ENCODE measurements at regions not wholly inside any gene's neighbourhood (a gene's known extent, or its start where the extent isn't known, plus 50 kb on each side); places are given as distances from the start of the nearest gene placed in this dataset.

DNA sequence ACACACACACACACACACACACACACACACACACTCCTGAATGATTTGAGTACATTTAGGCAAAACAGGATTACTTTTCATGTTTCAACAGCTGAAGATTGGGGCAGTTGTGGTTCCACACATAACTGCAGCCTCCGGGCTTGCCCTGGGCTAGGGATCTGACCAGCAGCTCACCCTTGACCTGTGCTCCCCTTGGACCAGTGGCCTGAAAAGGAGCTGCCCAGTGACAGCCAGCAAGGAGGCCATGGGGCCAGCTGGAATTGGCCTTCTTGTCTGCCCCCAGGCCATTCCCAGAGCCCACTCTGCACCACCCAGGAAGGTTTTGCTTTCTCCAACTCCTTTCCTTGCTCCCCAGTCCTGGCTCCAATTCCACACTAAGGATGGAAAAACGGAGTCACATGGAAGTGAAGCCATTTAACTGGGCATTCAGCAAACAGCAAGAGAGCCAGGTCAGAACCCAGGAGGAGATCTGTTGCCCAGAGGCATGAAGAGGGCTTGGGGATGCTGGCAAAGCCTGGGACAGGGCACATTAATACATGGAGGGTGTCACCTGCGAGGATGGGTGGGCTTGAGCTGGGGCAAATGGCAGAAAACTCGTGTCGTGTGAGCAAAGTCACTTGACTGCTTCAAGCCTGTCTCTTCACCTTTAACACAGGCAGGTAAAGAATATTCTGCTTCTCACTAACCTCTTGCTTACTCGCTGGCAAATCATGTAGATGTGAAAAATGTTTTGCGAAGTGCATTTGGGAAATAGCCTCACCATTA, 61.5 kb upstream of the GDF10 start:
- Histone ChIP-seq H3K36me3 (ENCODE audit: insufficient read depth, insufficient read length, low read length) (no peaks in the 10 kb centered on the region), H3K9me3 (ENCODE audit: insufficient read depth, low read length) (peaks cover 3% of the 10 kb centered on the region; the same call in 1 of the 2 replicates), H3K27me3 (ENCODE audit: insufficient read depth, insufficient read length) (no peaks in the 10 kb centered on the region), H3K4me1 (ENCODE audit: insufficient read depth, insufficient read length) (peaks cover 7% of the 10 kb centered on the region), H3K4me3 (ENCODE audit: insufficient read length, low read depth) (no peak overlapping the region), H3K9ac (ENCODE audit: insufficient read length, low read depth) (no peak overlapping the region)
- TF ChIP-seq SUZ12 (IDR thresholded peaks at IDR 0.05; ENCODE audit: extremely low read depth, insufficient read depth, insufficient read length) (no peak), YY1 (IDR thresholded peaks at IDR 0.05; ENCODE audit: insufficient read depth, insufficient read length) (no peak), ZNF274 (IDR thresholded peaks at IDR 0.05; ENCODE audit: low read depth, low read length) (no peak)
- DNase-seq (ENCODE audit: low read depth, low spot score) = no peak

DNA sequence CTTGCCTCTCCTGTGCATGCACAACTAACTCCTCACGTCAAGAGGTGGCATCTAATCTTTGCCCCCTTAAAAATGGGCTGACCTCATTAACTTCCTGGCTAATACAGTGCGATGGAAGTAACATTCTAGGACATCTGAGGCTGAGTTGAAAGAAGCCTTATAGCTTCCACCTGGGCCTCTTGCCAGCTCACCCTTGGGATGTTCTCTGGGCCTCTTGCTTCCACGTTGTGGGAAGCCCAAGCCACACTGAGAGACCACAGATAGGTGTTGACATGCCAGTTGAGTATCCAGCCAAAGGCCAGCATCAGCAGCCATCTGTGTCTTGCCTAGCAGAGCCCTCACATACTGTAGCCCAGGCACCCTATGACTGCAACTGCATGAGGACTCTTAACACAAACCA, 60.8 kb upstream of the GDF10 start:
- no peaks in the 10 kb centered on the region for H3K36me3 ChIP-seq (ENCODE audit: insufficient read depth, insufficient read length, low read length)
- no peak for DNase-seq (ENCODE audit: low read depth, low spot score)
- no peak overlapping the region for H3K9ac ChIP-seq (ENCODE audit: insufficient read length, low read depth)
- no peak overlapping the region for H3K4me3 ChIP-seq (ENCODE audit: insufficient read length, low read depth)
- TF ChIP-seq SUZ12 (IDR thresholded peaks at IDR 0.05; ENCODE audit: extremely low read depth, insufficient read depth, insufficient read length) (no peak), ZNF274 (IDR thresholded peaks at IDR 0.05; ENCODE audit: low read depth, low read length) (no peak), YY1 (IDR thresholded peaks at IDR 0.05; ENCODE audit: insufficient read depth, insufficient read length) (no peak)
- peaks cover 3% of the 10 kb centered on the region; the same call in 1 of the 2 replicates for H3K9me3 ChIP-seq (ENCODE audit: insufficient read depth, low read length)
- peaks cover 7% of the 10 kb centered on the region for H3K4me1 ChIP-seq (ENCODE audit: insufficient read depth, insufficient read length)
- H3K27me3 ChIP-seq (ENCODE audit: insufficient read depth, insufficient read length) = no peaks in the 10 kb centered on the region

GRCh38 chr10:47240173-47240572, 59.8 kb upstream of the GDF10 start:
- H3K9ac ChIP-seq (ENCODE audit: insufficient read length, low read depth) = no peak overlapping the region
- no peaks in the 10 kb centered on the region for H3K36me3 ChIP-seq (ENCODE audit: insufficient read depth, insufficient read length, low read length)
- TF ChIP-seq ZNF274 (IDR thresholded peaks at IDR 0.05; ENCODE audit: low read depth, low read length) (no peak), YY1 (IDR thresholded peaks at IDR 0.05; ENCODE audit: insufficient read depth, insufficient read length) (no peak), SUZ12 (IDR thresholded peaks at IDR 0.05; ENCODE audit: extremely low read depth, insufficient read depth, insufficient read length) (no peak)
- peaks cover 7% of the 10 kb centered on the region for H3K4me1 ChIP-seq (ENCODE audit: insufficient read depth, insufficient read length)
- no peak for DNase-seq (ENCODE audit: low read depth, low spot score)
- H3K27me3 ChIP-seq (ENCODE audit: insufficient read depth, insufficient read length) = no peaks in the 10 kb centered on the region
- no peak overlapping the region for H3K4me3 ChIP-seq (ENCODE audit: insufficient read length, low read depth)
- peaks cover 3% of the 10 kb centered on the region; the same call in 1 of the 2 replicates for H3K9me3 ChIP-seq (ENCODE audit: insufficient read depth, low read length)

DNA sequence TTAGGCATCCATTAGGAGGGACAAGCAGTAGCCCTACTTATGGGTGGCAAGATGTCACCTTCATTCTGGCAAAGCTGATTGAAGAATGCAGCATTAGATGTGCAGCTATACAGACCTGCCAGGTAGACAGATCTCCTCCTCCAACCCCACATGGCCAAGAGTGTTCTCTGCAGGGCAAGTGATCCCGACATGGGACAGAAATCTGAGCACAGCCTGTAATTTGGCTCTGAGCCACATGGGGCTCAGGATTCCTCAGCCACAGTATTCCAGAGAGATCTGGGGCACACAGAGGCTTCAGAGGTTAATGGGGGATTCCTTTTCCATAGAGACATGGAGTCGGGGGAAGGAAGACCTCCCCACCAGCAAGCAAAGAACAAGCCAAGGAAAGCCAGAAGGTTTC, 58.7 kb upstream of the GDF10 start:
- TF ChIP-seq ZNF274 (IDR thresholded peaks at IDR 0.05; ENCODE audit: low read depth, low read length) = no peak
- TF ChIP-seq SUZ12 (IDR thresholded peaks at IDR 0.05; ENCODE audit: extremely low read depth, insufficient read depth, insufficient read length) = no peak
- Histone ChIP-seq H3K4me1 (ENCODE audit: insufficient read depth, insufficient read length) (peaks cover 7% of the 10 kb centered on the region), H3K36me3 (ENCODE audit: insufficient read depth, insufficient read length, low read length) (no peaks in the 10 kb centered on the region), H3K27me3 (ENCODE audit: insufficient read depth, insufficient read length) (no peaks in the 10 kb centered on the region), H3K4me3 (ENCODE audit: insufficient read length, low read depth) (no peak overlapping the region), H3K9me3 (ENCODE audit: insufficient read depth, low read length) (peaks cover 3% of the 10 kb centered on the region; the same call in 1 of the 2 replicates), H3K9ac (ENCODE audit: insufficient read length, low read depth) (no peak overlapping the region)
- no peak for DNase-seq (ENCODE audit: low read depth, low spot score)

DNA sequence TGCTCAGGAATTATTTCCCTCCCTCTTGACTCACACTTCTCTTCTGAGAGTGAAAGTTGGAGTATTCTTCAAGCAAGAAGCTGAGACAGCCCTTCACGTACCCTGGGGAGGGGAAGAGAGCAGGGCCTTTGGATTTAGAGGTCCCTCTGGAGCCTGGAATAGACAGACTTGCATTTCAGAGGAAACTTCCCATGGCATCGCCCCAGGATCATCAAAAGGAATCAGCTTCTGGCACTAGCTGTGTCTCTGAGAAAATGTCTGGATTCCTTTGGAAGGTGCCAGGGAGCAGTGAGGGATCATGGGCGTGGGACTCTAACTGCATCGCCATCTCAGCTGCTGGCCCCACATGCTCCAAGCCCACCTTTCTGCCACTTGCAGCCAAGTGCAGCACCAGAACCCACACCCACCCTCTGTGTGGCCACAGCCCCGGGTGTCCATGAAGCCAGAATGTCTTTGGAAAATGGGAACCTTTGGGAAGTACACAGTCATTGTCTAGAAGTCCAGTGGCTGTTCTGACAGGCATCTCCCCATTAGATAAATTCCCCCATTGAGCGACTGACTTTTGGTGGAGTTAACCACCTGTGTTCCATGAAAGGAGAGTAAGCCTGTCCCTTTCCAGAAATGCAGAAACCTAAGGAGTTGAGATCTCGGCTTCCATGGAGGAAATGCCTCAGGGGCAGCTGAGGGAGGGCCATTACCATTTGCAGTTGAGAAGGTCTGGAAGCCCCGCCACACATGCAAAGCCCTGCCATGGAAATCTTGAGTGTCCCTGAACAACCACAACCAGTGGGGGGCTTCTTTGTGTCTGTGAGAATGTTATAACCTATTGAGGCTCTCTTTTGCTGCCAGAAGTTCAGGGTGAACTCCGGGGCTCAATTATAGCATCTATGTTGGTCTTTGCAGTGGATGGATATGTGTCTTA, 57.8 kb upstream of the GDF10 start:
- H3K36me3 ChIP-seq (ENCODE audit: insufficient read depth, insufficient read length, low read length) = no peaks in the 10 kb centered on the region
- H3K9me3 ChIP-seq (ENCODE audit: insufficient read depth, low read length) = peaks cover 3% of the 10 kb centered on the region; the same call in 1 of the 2 replicates
- peaks cover 7% of the 10 kb centered on the region for H3K4me1 ChIP-seq (ENCODE audit: insufficient read depth, insufficient read length)
- peak; percentile 36 for DNase-seq (ENCODE audit: low read depth, low spot score)
- no peak for TF ChIP-seq YY1 (IDR thresholded peaks at IDR 0.05; ENCODE audit: insufficient read depth, insufficient read length)
- TF ChIP-seq SUZ12 (IDR thresholded peaks at IDR 0.05; ENCODE audit: extremely low read depth, insufficient read depth, insufficient read length) = no peak
- TF ChIP-seq ZNF274 (IDR thresholded peaks at IDR 0.05; ENCODE audit: low read depth, low read length) = no peak
- H3K4me3 ChIP-seq (ENCODE audit: insufficient read length, low read depth) = no peak overlapping the region
- H3K27me3 ChIP-seq (ENCODE audit: insufficient read depth, insufficient read length) = no peaks in the 10 kb centered on the region
- no peak overlapping the region for H3K9ac ChIP-seq (ENCODE audit: insufficient read length, low read depth)

- Histone ChIP-seq H3K4me1 (ENCODE audit: insufficient read depth, insufficient read length) (peaks cover 7% of the 10 kb centered on the region), H3K4me3 (ENCODE audit: insufficient read length, low read depth) (no peak overlapping the region), H3K27me3 (ENCODE audit: insufficient read depth, insufficient read length) (no peaks in the 10 kb centered on the region), H3K9ac (ENCODE audit: insufficient read length, low read depth) (no peak overlapping the region), H3K36me3 (ENCODE audit: insufficient read depth, insufficient read length, low read length) (no peaks in the 10 kb centered on the region), H3K9me3 (ENCODE audit: insufficient read depth, low read length) (peaks cover 3% of the 10 kb centered on the region; the same call in 1 of the 2 replicates)
- TF ChIP-seq YY1 (IDR thresholded peaks at IDR 0.05; ENCODE audit: insufficient read depth, insufficient read length) (no peak), ZNF274 (IDR thresholded peaks at IDR 0.05; ENCODE audit: low read depth, low read length) (no peak), SUZ12 (IDR thresholded peaks at IDR 0.05; ENCODE audit: extremely low read depth, insufficient read depth, insufficient read length) (no peak)
- DNase-seq (ENCODE audit: low read depth, low spot score) = no peak
These were observed 56.6 kb upstream of the GDF10 start for GRCh38 chr10:47243356-47243755.

- TF ChIP-seq ZNF274 (IDR thresholded peaks at IDR 0.05; ENCODE audit: low read depth, low read length) (no peak), YY1 (IDR thresholded peaks at IDR 0.05; ENCODE audit: insufficient read depth, insufficient read length) (no peak), SUZ12 (IDR thresholded peaks at IDR 0.05; ENCODE audit: extremely low read depth, insufficient read depth, insufficient read length) (no peak)
- Histone ChIP-seq H3K4me3 (ENCODE audit: insufficient read length, low read depth) (no peak overlapping the region), H3K9me3 (ENCODE audit: insufficient read depth, low read length) (peaks cover 3% of the 10 kb centered on the region; the same call in 1 of the 2 replicates), H3K36me3 (ENCODE audit: insufficient read depth, insufficient read length, low read length) (no peaks in the 10 kb centered on the region), H3K9ac (ENCODE audit: insufficient read length, low read depth) (no peak overlapping the region), H3K27me3 (ENCODE audit: insufficient read depth, insufficient read length) (no peaks in the 10 kb centered on the region), H3K4me1 (ENCODE audit: insufficient read depth, insufficient read length) (peaks cover 7% of the 10 kb centered on the region)
- DNase-seq (ENCODE audit: low read depth, low spot score) = no peak
These were observed 56.2 kb upstream of the GDF10 start for GRCh38 chr10:47243791-47244190.

All from NT2/D1 (cell line).